Activated T-helper 17 cell treated with anti-CD3 and anti-CD28 coated beads, Interleukin-2, amount 50 U/mL, for 72 hours (primary cell): ENCODE measurements at regions not wholly inside any gene's neighbourhood (a gene's known extent, or its start where the extent isn't known, plus 50 kb on each side); places are given as distances from the start of the nearest gene placed in this dataset.
A peak's percentile ranks its signal among the peaks of the same experiment; 100 is the strongest.
"Not testable (repeated sequence)": the region's sequence is repeated elsewhere in the genome, so short reads cannot be mapped to it uniquely, and the experiment has no call there.

Experiments
- ATAC-seq: fragments of 150-1000 bp; cut with Tn5 transposase; replicated peaks from 2 replicates; pipeline ENCODE4 v1.10.0; 2021; ENCODE audit warnings: mild to moderate bottlenecking, moderate library complexity
- H3K27ac Mint-ChIP-seq: one replicate; pipeline ENCODE4 v1.8.0; 2022; ENCODE audit warnings: mixed read lengths
- H3K27me3 Mint-ChIP-seq: one replicate; pipeline ENCODE4 v1.8.0; 2022; ENCODE audit warnings: mixed read lengths
- H3K36me3 Mint-ChIP-seq: one replicate; pipeline ENCODE4 v1.8.0; 2022; ENCODE audit warnings: low read depth, mild to moderate bottlenecking, mixed read lengths
- H3K4me1 Mint-ChIP-seq: one replicate; pipeline ENCODE4 v1.8.0; 2022; ENCODE audit warnings: mixed read lengths
- H3K4me3 Mint-ChIP-seq: one replicate; pipeline ENCODE4 v1.8.0; 2022; ENCODE audit warnings: mild to moderate bottlenecking, mixed read lengths
- H3K9me3 Mint-ChIP-seq: one replicate; pipeline ENCODE4 v1.8.0; 2022; ENCODE audit warnings: mixed read lengths

DNA sequence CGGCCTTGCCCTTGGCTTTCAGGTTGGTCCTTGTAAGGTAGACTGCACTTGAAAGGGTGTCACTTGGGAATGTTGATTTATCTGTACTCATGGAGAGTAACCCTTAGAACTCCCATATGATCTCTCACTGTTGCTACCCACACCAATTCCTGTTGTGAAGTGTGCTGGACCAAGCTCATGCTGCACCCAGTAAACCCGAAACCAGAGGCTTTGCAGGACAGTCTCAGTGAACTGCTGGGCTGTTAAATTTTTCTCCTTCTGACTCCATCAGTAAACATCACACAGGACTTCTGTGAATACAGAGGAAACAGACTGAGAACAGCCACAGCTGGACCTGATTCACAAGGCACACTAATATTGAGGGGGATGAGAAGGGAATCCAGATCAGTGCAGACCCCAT lies 783.0 kb downstream of the TMEM121 start:
- no peak for ATAC-seq
- H3K4me3 Mint-ChIP-seq = no peak overlapping the region
- peaks cover 5% of the 10 kb centered on the region for H3K4me1 Mint-ChIP-seq
- no peaks in the 10 kb centered on the region for H3K36me3 Mint-ChIP-seq
- no peaks in the 10 kb centered on the region for H3K9me3 Mint-ChIP-seq
- peaks cover 13% of the 10 kb centered on the region for H3K27me3 Mint-ChIP-seq
- H3K27ac Mint-ChIP-seq = no peak overlapping the region

- Mint-ChIP-seq H3K4me3 (no peak overlapping the region), H3K9me3 (no peaks in the 10 kb centered on the region), H3K4me1 (no peaks in the 10 kb centered on the region), H3K27me3 (peaks cover 3% of the 10 kb centered on the region), H3K36me3 (no peaks in the 10 kb centered on the region), H3K27ac (no peak overlapping the region)
- ATAC-seq = peak; percentile 49
Observed at GRCh38 chr14:106315436-106315835, 789.1 kb downstream of the TMEM121 start.

DNA sequence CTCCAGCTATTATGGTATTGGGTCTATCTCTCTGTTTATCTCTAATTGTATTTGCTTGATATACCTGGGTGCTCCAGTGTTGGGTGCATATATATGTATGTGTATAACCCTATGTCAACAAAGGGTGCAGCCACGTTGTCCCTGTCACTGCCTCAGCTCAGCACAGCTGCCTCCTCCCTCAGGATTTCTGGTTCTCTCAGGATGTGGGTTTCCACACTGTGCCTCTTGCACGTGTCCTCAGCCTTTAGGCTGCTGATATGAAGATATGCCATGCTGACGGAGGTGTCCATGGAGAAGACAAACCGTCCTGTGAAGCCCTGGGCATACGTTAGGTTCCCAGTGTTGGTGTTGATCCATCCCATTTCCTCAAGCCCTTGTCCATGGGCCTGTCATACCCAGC lies 791.2 kb downstream of the TMEM121 start:
- Mint-ChIP-seq H3K4me3 (no peak overlapping the region), H3K4me1 (no peaks in the 10 kb centered on the region), H3K36me3 (no peaks in the 10 kb centered on the region), H3K27ac (no peak overlapping the region), H3K9me3 (no peaks in the 10 kb centered on the region), H3K27me3 (peaks cover 6% of the 10 kb centered on the region)
- ATAC-seq = no peak

GRCh38 chr14:106318700-106319099 lies 792.3 kb downstream of the TMEM121 start:
- H3K27ac Mint-ChIP-seq = no peak overlapping the region
- peak; percentile 45 for ATAC-seq
- H3K9me3 Mint-ChIP-seq = no peaks in the 10 kb centered on the region
- no peaks in the 10 kb centered on the region for H3K36me3 Mint-ChIP-seq
- H3K4me3 Mint-ChIP-seq = no peak overlapping the region
- H3K27me3 Mint-ChIP-seq = peaks cover 6% of the 10 kb centered on the region
- no peaks in the 10 kb centered on the region for H3K4me1 Mint-ChIP-seq

GRCh38 chr14:106323970-106324369 lies 797.6 kb downstream of the TMEM121 start:
- H3K4me1 Mint-ChIP-seq, ATAC-seq, H3K36me3 Mint-ChIP-seq, H3K9me3 Mint-ChIP-seq, H3K27me3 Mint-ChIP-seq, H3K4me3 Mint-ChIP-seq, H3K27ac Mint-ChIP-seq: not testable (repeated sequence)

- Mint-ChIP-seq H3K4me1 (no peaks in the 10 kb centered on the region), H3K27me3 (no peaks in the 10 kb centered on the region), H3K9me3 (no peaks in the 10 kb centered on the region), H3K36me3 (no peaks in the 10 kb centered on the region), H3K4me3 (no peak overlapping the region), H3K27ac (no peak overlapping the region)
- no peak for ATAC-seq
Observed at GRCh38 chr14:106327234-106327633, 800.9 kb downstream of the TMEM121 start.

DNA sequence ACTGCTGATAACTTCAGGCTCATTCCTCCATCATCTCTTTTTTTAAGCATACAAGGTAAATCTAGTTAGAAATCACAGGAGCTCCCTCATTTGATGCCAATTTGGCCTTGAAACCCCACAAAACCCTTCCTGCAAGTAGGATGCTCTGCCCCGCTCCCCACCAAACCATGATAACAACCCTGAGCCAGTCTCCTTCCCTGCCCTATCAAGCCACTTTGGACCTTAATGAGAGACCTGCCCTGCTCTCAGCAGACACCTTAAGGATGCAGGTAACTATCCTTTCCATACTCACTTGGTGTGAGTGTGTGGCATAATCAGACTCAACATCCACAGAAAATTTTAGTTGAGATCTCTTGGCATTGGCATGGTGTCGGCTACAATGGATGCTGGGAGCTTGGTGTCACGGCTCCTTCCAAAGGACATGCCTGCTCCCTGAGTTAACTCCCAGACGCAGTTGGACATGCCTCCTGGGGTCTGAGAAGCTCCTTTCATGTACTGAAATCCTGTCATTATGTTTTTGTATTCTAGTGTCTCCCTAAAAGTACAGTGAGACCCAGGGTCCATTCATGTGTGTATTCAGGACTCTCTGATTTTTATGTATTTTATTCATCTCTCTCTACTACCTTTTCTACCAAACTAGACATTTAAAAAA lies 801.4 kb downstream of the TMEM121 start:
- H3K36me3 Mint-ChIP-seq, H3K4me3 Mint-ChIP-seq, H3K27me3 Mint-ChIP-seq, H3K9me3 Mint-ChIP-seq, H3K27ac Mint-ChIP-seq, ATAC-seq, H3K4me1 Mint-ChIP-seq: not testable (repeated sequence)

- not testable (repeated sequence) for H3K4me3 Mint-ChIP-seq, H3K4me1 Mint-ChIP-seq, H3K9me3 Mint-ChIP-seq, H3K27ac Mint-ChIP-seq, H3K36me3 Mint-ChIP-seq, ATAC-seq, H3K27me3 Mint-ChIP-seq
Observed at GRCh38 chr14:106329243-106329642, 802.9 kb downstream of the TMEM121 start.

DNA sequence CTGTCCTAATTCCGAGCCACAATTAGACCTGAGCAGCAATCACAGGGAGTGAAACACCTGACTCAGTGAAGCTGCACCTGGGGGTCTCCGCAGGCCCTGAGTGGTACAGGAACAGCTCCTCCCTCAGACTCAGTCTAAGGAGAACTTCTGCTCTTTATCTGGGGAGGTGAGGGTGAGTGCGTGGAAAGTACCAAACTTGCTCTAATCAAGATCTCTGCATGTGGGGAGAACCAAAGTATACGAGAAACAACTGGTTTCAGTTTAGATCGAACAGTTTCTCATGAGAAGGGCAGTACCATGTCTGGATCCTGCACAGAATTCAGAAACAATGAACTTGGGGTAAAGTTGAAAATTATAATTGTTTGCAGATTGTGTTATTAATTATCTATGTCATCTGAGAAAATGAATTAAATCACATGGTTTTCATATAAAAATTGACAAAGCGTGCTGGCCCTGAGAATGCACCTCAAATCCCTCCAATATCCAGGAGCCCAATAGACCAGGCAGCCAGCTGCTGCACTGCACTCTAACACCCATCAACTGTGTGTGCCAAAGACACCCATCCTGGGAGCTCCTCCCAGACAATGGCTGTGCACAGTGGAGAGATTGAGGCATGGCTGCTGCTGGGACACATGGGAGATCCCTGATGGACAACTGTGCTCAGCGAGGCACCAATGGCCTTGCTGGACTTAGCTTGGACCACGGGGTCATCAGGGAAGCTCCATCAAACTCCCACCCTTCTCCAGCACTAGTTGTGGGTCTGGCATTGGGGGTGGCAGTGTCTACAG lies 803.8 kb downstream of the TMEM121 start:
- not testable (repeated sequence) for H3K4me1 Mint-ChIP-seq, H3K27ac Mint-ChIP-seq, H3K27me3 Mint-ChIP-seq, H3K9me3 Mint-ChIP-seq, H3K36me3 Mint-ChIP-seq, ATAC-seq, H3K4me3 Mint-ChIP-seq

GRCh38 chr14:106334428-106335109 lies 808.2 kb downstream of the TMEM121 start:
- H3K27ac Mint-ChIP-seq, H3K36me3 Mint-ChIP-seq, H3K4me3 Mint-ChIP-seq, H3K27me3 Mint-ChIP-seq, H3K4me1 Mint-ChIP-seq, H3K9me3 Mint-ChIP-seq: not testable (repeated sequence)
- ATAC-seq = peak; percentile 60

DNA sequence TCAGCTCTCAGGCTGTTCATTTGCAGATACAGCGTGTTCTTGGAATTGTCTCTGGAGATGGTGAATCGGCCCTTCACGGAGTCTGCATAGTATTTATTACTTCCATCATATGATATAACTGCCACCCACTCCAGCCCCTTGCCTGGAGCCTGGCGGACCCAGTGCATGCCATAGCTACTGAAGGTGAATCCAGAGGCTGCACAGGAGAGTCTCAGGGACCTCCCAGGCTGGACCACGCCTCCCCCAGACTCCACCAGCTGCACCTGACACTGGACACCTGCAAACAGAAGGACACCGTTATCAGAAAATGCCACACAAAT lies 808.7 kb downstream of the TMEM121 start:
- not testable (repeated sequence) for ATAC-seq, H3K9me3 Mint-ChIP-seq, H3K4me3 Mint-ChIP-seq, H3K36me3 Mint-ChIP-seq, H3K4me1 Mint-ChIP-seq, H3K27ac Mint-ChIP-seq, H3K27me3 Mint-ChIP-seq

- not testable (repeated sequence) for H3K36me3 Mint-ChIP-seq, ATAC-seq, H3K4me1 Mint-ChIP-seq, H3K4me3 Mint-ChIP-seq, H3K9me3 Mint-ChIP-seq, H3K27me3 Mint-ChIP-seq, H3K27ac Mint-ChIP-seq
Observed at GRCh38 chr14:106338775-106339174, 812.4 kb downstream of the TMEM121 start.

DNA sequence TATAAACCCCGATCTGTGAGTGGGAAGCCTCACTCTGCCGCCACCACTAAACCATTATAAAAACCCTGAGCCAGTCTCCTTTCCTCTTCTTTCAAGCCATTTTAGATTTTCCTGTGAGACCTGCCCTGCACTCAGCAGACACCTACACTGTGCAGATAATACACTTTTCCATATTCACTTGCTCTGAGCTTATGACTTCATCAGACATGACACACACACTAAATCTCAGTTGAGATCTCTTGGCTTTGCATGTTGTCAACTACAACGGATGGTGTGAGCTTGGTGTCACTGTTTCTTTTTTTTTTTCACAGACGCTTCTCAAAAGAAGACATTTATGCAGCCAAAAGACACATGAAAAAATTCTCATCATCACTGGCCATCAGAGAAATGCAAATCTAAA lies 814.3 kb downstream of the TMEM121 start:
- ATAC-seq = peak; percentile 69
- not testable (repeated sequence) for H3K27ac Mint-ChIP-seq, H3K27me3 Mint-ChIP-seq, H3K36me3 Mint-ChIP-seq, H3K9me3 Mint-ChIP-seq, H3K4me3 Mint-ChIP-seq, H3K4me1 Mint-ChIP-seq

DNA sequence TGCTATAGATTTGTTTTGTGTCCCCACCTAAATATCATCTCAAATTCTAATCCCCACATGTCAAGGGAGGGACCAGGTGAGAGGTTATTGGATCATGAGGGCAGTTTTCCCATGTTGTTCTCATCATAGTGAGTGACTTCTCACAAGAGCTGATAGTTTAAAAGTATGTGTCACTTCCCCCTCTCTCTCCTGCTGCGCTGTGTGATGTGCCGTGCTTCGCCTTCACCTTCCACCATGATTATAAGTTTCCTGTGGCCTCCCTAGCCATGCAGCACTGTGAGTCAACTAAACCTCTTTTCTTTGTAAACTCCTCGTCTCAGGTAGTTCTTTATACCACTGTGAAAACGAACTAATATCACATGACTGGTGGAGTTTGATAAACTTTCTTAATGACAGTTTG lies 814.8 kb downstream of the TMEM121 start:
- H3K36me3 Mint-ChIP-seq, H3K27ac Mint-ChIP-seq, H3K4me3 Mint-ChIP-seq, H3K9me3 Mint-ChIP-seq, H3K4me1 Mint-ChIP-seq, H3K27me3 Mint-ChIP-seq: not testable (repeated sequence)
- peak; percentile 92 for ATAC-seq

- Mint-ChIP-seq H3K36me3 (no peaks in the 10 kb centered on the region), H3K9me3 (no peaks in the 10 kb centered on the region), H3K4me1 (no peaks in the 10 kb centered on the region), H3K27me3 (peaks cover 9% of the 10 kb centered on the region), H3K27ac (no peak overlapping the region), H3K4me3 (no peak overlapping the region)
- no peak for ATAC-seq
Observed at GRCh38 chr14:106343626-106344025, 817.2 kb downstream of the TMEM121 start.
